NCI-H2227 treated with DMSO at 0.1 percent for 48 hours (cell line): ENCODE measurements at regions not wholly inside any gene's neighbourhood (a gene's known extent, or its start where the extent isn't known, plus 50 kb on each side); places are given as distances from the start of the nearest gene placed in this dataset.
"Not testable (repeated sequence)": the region's sequence is repeated elsewhere in the genome, so short reads cannot be mapped to it uniquely, and the experiment has no call there.

ENCODE experiments used
- DNase-seq: peaks from one replicate; lab custom pipeline; 2025; lab: John Stamatoyannopoulos, UW

DNA sequence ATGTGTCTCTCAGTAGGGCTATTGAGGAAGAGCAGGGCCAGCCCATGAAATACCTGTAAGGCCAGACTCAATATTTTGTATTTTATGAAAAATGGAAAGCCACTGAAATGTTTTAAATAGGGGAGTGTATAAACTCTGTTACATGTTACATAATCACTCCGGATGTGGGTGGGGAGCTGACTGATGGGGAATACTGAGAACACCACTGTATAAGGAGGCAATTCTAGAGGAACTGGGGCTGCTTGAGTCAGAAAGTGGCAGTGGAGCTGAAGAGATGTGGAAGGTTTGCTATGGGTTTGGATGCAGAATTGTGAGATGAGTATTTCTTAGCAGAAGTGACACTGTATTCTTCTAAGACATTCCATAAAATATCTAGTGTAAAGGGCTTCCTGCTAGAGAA is 647.8 kb upstream of the LCORL start:
- DNase-seq: no peak

DNA sequence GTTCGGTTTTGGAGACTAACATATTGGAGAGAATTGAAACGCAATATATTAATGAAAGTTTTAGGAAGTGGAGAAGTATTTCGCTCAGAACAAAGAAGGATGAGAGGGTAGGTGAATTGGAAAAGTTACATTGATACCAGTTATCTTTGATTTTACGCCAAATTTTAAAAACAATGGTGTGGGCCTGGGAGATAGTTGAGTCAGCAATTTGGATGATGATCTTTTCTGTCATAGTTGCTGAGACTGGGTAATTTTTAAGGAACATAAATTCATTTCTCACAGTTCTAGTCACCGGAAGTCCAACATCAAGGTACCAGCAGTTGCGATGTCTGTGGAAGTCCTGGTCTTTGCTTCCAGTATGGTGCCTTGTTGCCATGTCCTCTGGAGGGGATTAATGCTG is 644.8 kb upstream of the LCORL start:
- no peak for DNase-seq

DNA sequence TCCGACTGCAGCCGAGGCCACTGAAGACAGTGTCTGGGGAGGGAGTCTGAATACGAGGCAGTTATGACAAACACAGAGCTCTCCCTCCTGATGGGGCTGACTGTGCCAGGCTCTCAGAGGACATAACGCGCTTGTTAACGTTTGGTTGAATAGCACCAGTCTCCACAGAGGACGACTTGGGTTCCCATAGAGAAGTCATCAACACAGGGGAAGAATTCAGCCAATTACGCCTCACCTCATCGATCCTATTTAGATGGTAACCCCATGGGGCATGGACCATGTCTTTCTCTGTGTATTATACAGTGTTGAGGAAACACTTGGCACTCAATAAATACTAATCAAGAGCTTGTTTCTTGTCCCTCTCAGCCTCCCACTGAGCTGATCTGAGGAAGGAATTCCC is 642.6 kb upstream of the LCORL start:
- DNase-seq: no peak

DNA sequence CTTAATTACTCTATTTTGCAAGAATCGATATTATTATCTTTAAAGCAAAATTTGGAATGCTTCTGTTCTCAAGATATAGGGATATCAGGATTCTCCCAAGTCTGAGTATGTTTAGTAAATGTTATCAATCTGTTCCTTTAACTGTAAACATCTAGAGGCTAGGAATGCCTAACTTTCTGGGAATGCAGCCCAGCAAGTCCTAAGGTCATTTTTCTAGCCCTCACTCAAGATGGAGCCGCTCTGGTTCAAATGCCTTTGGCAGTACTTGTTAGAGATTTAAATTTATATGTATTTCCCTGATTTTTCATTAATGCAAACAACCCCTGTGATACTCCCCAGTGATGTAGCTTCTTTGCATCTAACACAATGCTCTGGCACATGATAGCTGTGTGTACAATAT is 623.8 kb upstream of the LCORL start:
- no peak for DNase-seq

DNA sequence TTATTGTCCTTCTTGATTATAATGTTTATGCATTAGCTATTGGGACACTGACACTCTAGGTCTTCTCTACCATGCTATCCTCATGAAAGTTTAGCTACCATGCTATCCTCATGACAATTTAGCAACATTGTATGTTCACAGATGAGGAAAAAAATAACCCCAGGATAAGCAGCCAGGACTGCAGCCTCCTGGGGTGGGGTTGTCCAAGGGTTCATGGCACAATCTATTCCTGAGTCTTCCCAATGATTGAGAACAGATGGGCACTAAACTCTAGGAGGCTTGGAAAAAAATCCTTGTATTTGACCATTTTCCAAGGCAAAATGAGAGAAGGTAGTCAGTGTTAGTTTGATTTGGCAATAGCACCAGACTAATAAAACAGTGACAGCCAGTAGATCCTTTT is 619.8 kb upstream of the LCORL start:
- no peak for DNase-seq

DNA sequence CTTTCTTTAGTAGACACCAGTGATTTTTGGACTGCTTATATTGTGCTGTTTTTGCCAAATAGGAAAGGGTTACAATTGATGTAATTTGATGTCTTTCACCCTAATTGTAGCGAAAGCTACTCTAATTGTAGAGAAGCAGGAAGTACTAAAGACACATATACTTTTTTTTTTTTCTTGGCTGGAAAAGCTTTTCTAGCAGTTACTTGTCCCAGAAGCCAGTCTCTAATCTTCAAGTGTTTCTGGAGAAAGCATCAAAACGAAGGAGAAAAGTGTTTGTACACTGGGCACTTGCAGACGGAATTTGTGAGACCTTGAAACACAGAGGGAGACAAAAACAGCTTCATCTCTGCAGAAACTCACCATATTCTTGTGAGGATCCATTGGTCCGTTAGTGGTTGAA is 616.5 kb upstream of the LCORL start:
- DNase-seq: no peak

DNA sequence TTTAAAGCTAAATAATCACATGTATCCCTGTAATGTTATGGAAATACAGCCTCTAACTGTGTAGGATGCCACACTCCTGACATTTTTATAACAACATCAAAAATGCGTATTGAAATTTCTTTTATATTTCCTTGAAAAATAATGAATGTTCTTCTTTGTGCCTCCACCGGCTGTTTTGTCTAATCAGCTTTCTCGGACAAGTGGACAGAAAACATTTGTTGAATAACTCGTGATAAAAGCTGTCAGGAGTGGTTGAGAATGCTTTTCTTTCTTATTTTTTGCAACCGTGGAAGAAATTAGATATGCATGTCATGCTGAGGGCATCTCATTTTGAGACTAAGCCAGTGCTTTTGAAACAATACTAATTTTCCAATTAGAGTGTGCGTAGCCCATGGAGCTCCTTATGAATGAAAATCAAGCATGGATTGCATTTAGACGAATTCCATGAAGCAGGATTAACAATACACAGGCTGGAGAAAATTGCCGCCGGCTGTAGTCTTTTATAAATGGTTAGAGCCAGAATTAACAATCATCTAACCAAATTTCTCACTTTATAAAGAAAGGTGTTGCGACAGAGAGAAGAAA is 614.5 kb upstream of the LCORL start:
- no peak for DNase-seq

DNA sequence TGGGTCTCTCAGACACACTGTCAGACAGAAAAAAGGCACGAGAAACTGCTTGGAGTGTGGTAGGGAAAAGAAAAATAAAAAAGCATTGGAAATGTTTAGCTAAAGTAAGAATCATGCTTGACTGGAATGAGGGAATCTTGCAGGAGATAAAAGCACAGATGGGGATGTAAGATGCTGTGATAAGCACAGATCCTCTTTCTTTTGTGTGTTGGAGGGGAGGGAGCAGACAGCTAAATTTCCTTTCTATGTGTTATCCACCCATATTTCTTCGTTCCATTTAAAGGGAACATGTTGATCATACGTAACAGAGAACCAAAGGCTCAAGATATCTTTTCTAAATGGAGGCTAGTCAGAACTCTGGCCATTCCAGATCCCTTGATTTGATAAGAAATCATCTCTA is 614.0 kb upstream of the LCORL start:
- DNase-seq: no peak

DNA sequence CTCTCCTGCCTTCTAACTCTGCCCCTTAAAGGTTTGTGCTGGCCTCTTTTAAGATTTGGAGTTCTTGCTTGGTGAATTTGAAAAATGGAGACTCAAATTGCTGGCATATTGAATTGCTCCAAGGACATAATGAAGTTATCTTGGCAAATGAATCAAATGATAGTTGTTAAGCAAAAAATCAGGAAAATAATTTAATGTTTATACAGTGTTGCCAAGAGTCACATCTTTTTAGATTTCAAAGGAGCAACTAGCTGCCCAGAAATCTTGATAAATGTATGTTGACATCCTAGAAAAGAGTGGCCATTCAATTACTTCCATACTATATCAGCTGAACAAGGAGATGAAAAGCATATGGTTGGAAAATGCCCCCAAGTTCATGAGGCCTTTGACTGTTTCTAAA is 610.0 kb upstream of the LCORL start:
- DNase-seq: no peak

DNA sequence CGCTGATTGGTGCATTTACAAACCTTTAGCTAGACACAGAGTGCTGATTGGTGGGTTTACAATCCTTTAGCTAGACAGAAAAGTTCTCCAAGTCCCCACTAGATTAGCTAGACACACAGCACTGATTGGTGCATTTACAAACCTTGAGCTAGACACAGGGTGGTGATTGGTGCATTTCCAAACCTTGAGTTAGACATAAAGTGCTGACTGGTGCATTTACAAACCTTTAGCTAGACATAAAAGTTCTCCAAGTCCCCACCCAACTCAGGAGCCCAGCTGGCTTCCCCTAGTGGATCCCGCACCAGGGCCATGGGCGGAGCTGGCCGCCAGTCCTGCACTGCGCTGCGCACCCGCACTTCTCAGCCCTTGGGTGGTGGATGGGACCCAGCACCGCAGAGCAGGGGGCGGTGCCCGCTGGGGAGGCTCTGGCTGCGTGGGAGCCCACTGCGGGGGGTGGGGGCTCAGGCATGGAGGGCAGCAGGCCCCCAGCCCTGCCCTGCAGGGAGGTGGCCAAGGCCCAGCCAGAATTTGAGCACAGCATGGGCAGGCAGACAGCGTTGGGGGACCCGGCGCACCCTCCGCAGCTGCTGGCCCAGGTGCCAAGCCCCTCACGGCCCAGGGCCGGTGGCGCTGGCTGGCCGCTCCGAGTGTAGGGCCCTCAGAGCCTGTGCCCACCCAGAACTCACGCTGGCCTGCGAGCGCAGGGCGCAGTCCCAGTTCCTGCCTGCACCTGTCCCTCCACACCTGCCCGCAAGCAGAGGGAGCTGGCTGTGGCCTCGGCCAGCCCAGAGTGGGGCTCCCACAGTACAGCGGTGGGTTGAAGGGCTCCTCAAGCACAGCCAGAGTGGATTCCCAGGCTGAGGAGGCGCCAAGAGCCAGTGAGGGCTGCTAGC is 608.9 kb upstream of the LCORL start:
- DNase-seq: no peak

DNA sequence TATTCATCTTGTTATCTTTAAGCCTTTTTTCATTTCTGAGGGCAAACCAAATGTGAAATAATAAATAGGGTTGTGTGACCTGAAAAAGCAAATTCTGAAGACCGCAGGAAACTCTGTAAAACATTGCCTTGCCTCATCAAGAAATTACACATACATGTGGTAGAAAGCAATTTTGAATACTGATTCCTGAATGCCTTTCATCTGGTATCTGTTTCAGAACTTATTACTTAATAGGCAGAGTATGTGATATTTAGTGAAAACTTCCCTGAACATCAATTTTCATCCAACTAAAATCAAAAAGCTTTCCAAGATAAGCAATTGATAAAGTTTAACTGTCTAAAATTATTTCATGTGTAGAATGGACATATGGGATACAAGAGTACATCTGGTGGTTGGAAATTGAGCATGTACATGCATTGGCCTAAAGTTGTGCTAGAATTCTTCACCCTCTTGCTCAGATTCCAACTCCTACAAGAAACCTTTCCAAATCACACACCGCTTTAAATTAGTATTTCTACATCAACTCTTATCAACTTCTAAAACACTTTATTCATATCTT is 606.0 kb upstream of the LCORL start:
- no peak for DNase-seq

DNA sequence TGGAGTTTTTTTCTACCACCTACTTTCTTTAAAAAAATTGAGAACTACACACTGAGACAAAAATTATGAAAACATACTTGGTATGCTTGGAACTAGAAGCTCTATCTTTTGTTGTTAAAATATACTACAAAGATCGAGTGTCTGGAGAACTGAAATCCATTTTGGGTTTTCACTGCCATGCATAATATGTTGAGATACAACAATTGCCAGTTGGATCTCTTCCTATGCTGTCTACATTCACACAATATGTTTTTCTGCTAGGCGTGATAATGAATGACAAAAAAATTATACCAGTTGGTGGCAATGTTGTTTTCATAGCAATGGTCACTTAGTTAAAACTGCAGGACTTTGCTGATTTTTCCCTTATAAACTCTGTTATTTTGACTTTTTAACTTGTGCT is 605.4 kb upstream of the LCORL start:
- no peak for DNase-seq

DNA sequence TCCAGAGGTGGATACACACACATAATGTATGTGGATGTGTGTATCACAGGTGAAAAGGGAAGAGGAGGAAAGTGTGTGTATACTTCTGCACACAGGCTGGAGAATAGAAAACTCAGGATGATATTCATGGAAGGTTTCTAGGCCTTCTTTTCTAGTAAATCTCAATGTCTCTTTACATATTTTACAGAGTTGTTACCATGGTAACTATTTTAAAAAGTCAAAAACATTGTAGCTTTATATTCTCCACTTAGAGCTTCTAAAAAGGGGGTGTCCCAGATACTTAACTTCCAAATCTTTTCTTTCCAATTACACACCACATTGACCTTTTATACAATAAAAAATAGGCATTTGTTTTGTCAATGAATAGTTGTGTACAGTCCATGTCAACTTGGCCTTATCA is 604.8 kb upstream of the LCORL start:
- DNase-seq: no peak

DNA sequence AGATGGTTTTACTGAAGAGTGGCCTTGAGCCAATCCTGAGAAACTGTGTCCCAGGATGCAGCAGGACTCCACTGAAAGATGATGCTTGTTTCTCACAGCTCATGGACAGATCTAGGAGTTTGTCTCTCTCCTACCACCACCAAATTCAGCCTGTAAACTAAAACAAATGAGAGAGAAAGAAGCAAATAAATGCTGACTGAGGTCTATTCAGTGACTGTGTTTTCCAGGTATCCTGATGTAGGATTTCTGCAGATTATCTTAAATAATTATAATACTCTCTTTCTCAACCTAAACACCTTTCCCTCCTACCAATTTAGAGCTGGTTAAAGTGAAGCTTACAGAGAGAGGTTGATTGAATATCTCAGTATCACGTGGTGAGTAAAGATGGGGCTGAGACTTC is 599.6 kb upstream of the LCORL start:
- DNase-seq: no peak

DNA sequence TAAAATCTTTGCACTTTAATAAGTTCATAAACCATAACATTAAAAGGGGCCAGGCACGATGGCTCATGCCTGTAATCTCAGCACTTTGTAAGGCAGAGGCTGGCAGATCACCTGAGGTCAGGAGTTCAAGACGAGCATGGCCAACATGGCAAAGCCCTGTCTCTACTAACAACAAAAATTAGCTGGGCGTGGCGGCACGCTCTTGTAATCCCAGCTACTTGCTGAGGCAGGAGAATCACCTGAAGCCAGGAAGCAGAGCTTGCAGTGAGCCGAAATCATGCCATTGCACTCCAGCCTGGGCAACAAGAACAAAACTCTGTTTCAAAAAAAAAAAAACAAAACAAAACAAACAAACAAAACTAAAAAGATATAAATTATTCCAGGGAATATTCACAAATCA is 595.2 kb upstream of the LCORL start:
- DNase-seq: no peak

DNA sequence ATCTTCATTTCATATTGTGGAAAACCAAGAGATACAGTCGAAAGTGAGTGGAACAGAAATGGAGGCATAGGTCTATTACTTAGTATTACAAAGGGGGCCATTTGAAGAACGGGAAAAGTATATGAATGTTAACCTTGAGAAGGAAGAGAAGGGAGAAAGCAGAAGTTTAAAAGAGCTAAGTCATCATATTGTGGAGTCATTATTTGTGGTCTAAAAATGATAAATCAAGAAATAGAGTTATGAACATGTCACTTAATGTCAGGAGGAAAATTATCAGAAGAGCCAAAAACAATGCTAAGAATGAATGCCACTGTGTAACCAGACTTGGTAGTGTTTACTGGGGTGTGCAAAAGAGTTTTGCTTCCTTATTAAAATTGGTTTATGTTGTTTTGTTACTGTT is 589.5 kb upstream of the LCORL start:
- no peak for DNase-seq

DNA sequence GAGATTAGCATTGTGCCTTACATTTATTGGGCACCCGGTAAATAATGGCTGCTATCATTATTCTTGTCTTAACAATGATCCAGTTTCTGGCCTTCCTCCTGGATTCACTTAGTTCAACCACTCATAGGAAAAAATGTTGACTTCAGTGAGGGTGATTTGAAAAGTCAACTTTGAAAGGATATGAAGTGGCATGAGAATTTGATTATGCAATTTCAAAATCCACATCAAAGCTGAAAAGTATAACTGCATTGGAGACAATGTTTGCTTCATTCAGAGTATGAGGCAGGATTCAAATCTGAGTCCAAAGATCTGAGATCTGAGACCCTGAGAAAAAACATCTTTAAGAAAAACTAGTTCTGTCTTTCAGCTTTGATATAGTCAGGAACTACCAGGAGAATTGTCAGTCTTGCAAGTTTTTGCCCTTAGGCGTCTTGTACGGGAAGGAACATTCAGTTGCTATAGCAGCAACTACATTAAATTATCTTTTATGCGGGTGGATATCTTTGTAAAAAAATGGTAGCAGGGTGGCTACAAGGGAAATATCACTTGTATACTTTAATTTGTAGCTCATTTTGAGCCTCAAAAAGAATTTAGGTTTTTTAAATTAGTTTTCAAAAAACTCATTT is 587.5 kb upstream of the LCORL start:
- no peak for DNase-seq

DNA sequence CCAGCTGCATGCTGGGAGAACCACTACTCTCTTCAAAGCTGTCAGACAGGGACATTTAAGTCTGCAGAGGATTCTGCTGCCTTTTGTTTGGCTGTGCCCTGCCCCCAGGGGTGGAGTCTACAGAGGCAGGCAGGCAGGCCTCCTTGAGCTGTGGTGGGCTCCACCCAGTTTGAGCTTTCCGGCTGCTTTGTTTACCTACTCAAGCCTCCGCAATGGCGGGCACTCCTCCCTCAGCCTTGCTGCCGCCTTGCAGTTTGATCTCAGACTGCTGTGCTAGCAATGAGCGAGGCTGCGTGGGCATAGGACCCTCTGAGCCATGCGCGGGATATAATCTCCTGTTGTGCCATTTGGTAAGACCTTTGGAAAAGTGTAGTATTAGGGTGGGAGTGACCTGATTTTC is 581.1 kb upstream of the LCORL start:
- not testable (repeated sequence) for DNase-seq

DNA sequence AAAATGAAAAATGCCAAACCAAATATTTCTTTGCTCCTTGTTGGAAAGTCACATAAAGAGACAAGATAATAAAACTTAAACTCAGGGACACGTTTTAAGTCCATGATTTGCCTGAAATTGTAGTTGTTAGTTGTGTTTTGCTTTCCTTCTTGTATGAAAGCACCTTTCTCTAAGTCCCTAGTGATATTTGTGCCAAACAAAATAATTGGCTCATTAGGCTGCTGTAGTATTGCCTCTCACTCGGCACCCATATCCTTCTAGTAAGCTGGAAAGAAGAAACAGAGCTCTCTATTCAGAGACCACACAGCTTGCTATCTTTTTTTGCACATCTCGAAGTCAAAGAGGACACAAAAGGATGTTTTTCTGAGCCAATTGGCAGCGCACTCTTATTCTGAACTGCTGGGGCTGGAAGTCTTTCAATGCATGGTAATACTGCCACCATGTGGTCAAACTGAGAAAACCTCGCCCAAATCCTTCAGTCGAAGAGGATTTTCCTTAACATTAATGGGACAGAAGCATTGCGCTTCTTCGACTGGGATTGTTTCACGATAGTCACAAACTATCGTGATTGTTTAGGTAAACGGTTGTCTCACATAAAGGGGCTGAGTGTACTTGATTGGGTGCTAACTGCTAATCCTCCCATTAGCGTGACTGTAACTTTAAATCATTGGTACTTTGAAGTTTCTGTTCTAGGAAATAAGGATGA is 571.9 kb upstream of the LCORL start:
- peak; percentile 56 for DNase-seq

DNA sequence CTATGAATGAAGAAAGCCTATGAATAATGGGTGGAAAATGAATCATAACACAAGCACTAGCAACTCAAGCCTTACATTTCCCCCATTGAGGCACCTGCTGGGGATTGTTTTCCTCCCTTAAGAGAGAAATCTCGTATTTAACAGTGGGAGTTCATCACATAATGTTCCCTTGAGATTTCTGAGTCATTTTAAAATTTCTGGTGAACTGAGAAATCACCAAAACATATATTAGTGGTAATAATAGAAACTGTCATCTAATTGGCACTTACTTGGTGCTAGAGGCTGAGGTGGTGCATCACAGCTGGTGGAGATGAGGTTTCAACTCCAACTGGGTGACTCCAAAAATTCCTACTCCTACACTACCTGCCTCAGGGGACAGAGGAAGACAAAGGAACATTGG is 561.3 kb upstream of the LCORL start:
- DNase-seq: no peak

DNA sequence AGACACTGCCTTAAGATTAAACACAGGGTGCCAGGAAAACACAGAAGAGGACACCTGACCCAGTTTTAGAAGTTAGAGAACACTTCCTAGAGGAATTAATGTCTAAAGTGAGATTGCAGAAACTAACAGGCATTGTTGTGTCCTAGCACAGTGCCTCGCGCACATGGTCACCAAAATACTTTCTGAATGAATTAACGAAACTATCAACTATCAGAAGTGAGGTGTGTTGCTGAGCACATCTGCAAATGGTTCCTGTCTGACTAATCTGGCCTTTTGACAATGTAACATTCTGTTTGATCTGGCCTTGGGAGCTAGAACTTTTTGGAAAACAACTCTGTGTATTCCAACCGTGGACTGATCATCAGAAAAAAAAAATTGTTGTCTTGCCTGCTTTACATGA is 556.8 kb upstream of the LCORL start:
- no peak for DNase-seq

DNA sequence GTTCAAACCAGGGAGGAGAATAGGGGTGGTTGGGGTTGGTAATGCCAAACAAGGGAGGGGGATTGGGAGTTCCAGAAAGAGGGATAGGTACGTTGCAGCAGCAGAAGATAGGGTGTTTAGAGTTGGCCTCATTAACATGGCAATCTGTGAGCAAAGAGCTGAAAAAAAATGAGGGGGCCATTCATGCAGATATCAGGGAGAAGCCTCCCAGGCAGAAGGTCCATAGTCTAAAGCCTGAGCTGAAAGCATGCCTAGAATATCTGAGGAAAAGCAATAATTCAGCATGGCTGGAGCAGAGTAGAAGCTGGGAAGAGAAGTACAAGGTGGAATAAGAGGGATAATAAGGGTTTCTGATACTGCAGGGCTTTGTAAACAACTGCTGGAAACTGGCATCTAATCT is 550.9 kb upstream of the LCORL start:
- no peak for DNase-seq
